PC-9 (cell line): ENCODE measurements at regions not wholly inside any gene's neighbourhood (a gene's known extent, or its start where the extent isn't known, plus 50 kb on each side); places are given as distances from the start of the nearest gene placed in this dataset.

Source experiments
- BruUV-seq: library from RNA; stranded (reverse); fragments of 400-500 nt; replicated peaks from 2 replicates; lab custom pipeline; 2021; lab: Mats Ljungman, UMichigan
- CTCF ChIA-PET: fragments of 300-600 bp; sonication (Branson Sonifier 250); formaldehyde crosslinking; loops from one replicate; lab custom pipeline; 2022; ENCODE audit warnings: antibody characterized with exemption; lab: Charles Lee
- POLR2A ChIA-PET: fragments of 300-600 bp; sonication (Branson Sonifier 250); formaldehyde crosslinking; loops from one replicate; lab custom pipeline; 2022; ENCODE audit warnings: antibody characterized with exemption; ENCODE audit not compliant: unreplicated experiment; lab: Charles Lee
- DNase-seq, 2 experiments: peaks; one replicate each; pipeline versions ENCODE4 v3.0.0 to v3.0.0-alpha.2; 2015 to 2022; ENCODE audit warnings: mixed read lengths in 1 of 2
- H2AFZ ChIP-seq: fragments of 200-600 bp; sonication (generic); 2 replicates; pipeline ENCODE4 v1.8.1; 2017; ENCODE audit warnings: antibody characterized with exemption
- H3F3A ChIP-seq: fragments of 200-600 bp; sonication (generic); 2 replicates; pipeline ENCODE4 v1.8.1; 2017; ENCODE audit warnings: antibody characterized with exemption, mild to moderate bottlenecking, low read depth; ENCODE audit not compliant: insufficient read depth
- H3K27ac ChIP-seq: fragments of 200-600 bp; sonication (generic); 2 replicates; pipeline ENCODE4 v1.6.1; 2016; ENCODE audit warnings: mixed run types
- H3K27me3 ChIP-seq: fragments of 200-600 bp; sonication (generic); 2 replicates; pipeline ENCODE4 v1.6.1; 2016; ENCODE audit warnings: low read depth, mixed run types; ENCODE audit not compliant: insufficient read depth
- H3K36me3 ChIP-seq: fragments of 200-600 bp; sonication (generic); 2 replicates; pipeline ENCODE4 v1.6.1; 2016; ENCODE audit warnings: low read depth, mixed run types
- H3K4me1 ChIP-seq: fragments of 200-600 bp; sonication (generic); replicated peaks from 2 replicates; pipeline ENCODE4 v1.6.1; 2016; ENCODE audit warnings: mixed run types; ENCODE audit not compliant: insufficient read depth
- H3K4me2 ChIP-seq: fragments of 200-600 bp; sonication (generic); 2 replicates; pipeline ENCODE4 v1.6.1; 2017; ENCODE audit warnings: mixed run types
- H3K4me3 ChIP-seq: fragments of 200-600 bp; sonication (generic); 2 replicates; pipeline ENCODE4 v1.6.1; 2016; ENCODE audit warnings: mixed run types
- H3K79me2 ChIP-seq: fragments of 200-600 bp; sonication (generic); 2 replicates; pipeline ENCODE4 v1.6.1; 2017; ENCODE audit warnings: low read depth, mixed run types
- H3K9me2 ChIP-seq: fragments of 200-600 bp; sonication (generic); 2 replicates; pipeline ENCODE4 v1.8.1; 2017; ENCODE audit warnings: mild to moderate bottlenecking; ENCODE audit not compliant: insufficient read depth
- H3K9me3 ChIP-seq: fragments of 200-600 bp; sonication (generic); 2 replicates; pipeline ENCODE4 v1.8.1; 2016; ENCODE audit warnings: low read depth; ENCODE audit not compliant: insufficient read depth
- H4K20me1 ChIP-seq: fragments of 200-600 bp; sonication (generic); 2 replicates; pipeline ENCODE4 v1.8.1; 2017; ENCODE audit not compliant: insufficient read depth
- EZH2 ChIP-seq: fragments of 200-600 bp; sonication (generic); IDR thresholded peaks from 2 replicates; pipeline ENCODE4 v1.8.0; 2017; ENCODE audit warnings: antibody characterized with exemption, low read depth
- intact Hi-C: fragments of 100-400 bp; cut with micrococcal nuclease; formaldehyde crosslinking; loops from one replicate; pipeline ENCODE4 v1.10.0; 2022; ENCODE audit not compliant: unreplicated experiment
- TF ChIP-seq, protein P1 (sequence below): fragments of 200-600 bp; sonication (generic); conservative IDR thresholded peaks from 2 replicates; pipeline ENCODE4 v1.6.1; 2017; ENCODE audit warnings: mixed run types, antibody characterized with exemption, mild to moderate bottlenecking, moderate library complexity

DNA sequence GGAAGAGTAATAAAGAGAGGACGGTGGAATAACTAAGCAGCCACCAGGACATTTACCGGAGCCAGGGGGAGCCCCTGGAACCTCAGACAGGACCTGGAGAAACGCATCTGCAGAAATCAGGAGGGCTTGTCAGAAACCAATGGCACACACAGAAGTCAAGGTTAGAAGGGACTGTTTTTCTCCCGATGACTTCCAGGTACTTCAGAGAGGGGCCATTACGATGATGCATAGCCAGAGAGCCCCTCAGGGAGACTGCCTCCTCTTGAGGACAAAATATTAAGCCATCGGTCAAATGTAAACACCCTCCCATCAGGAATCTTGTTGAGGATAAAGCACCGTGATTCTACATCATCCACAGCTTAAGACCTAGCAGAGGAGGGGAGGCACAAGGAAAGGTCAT, 333.6 kb upstream of the CDH5 start:
- POLR2A ChIA-PET: no interaction called here
- H3F3A ChIP-seq: no peaks in the 10 kb centered on the region
- H3K4me3 ChIP-seq: no peak overlapping the region
- intact Hi-C loops: no loop called here
- H3K36me3 ChIP-seq: no peaks in the 10 kb centered on the region
- no peak for DNase-seq
- H3K79me2 ChIP-seq: no peaks in the 10 kb centered on the region
- no peaks in the 10 kb centered on the region for H3K9me3 ChIP-seq
- TF ChIP-seq, protein P1, sequence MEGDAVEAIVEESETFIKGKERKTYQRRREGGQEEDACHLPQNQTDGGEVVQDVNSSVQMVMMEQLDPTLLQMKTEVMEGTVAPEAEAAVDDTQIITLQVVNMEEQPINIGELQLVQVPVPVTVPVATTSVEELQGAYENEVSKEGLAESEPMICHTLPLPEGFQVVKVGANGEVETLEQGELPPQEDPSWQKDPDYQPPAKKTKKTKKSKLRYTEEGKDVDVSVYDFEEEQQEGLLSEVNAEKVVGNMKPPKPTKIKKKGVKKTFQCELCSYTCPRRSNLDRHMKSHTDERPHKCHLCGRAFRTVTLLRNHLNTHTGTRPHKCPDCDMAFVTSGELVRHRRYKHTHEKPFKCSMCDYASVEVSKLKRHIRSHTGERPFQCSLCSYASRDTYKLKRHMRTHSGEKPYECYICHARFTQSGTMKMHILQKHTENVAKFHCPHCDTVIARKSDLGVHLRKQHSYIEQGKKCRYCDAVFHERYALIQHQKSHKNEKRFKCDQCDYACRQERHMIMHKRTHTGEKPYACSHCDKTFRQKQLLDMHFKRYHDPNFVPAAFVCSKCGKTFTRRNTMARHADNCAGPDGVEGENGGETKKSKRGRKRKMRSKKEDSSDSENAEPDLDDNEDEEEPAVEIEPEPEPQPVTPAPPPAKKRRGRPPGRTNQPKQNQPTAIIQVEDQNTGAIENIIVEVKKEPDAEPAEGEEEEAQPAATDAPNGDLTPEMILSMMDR: no peak
- no peak for TF ChIP-seq EZH2
- no peak overlapping the region for H3K27ac ChIP-seq
- H2AFZ ChIP-seq: no peak overlapping the region
- H3K4me1 ChIP-seq: no peaks in the 10 kb centered on the region
- no peak overlapping the region for H3K4me2 ChIP-seq
- BruUV-seq: no TSS peak
- H3K9me2 ChIP-seq: no peaks in the 10 kb centered on the region
- H4K20me1 ChIP-seq: no peaks in the 10 kb centered on the region
- 0 out of 2 replicates have a peak, but pooled peaks cover 4% of the 10 kb centered on the region for H3K27me3 ChIP-seq
- CTCF ChIA-PET: no interaction called here

DNA sequence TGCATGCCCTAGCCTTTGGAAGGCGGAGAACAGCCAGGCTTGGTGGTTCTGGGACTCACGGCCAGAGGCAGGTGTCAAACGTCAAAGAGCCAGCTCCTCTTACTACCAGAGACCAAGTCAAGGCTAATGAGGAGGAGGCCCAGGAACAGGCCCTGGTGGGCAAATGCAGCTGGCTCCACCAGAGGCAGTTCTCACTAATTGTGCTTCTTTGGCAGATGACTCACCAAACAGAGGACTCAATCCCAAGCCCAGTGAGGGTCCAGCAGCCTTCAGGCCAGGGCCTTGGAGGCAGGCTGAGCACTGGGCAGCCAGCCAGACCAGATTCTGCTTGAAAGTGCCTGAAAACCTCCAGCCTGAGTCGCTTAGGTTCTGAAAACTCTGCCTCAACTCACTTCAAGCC, 336.5 kb upstream of the CDH5 start:
- no peak overlapping the region for H2AFZ ChIP-seq
- no peak overlapping the region for H3K4me3 ChIP-seq
- H3F3A ChIP-seq: no peaks in the 10 kb centered on the region
- no peak overlapping the region for H3K4me2 ChIP-seq
- 0 out of 2 replicates have a peak, but pooled peaks cover 4% of the 10 kb centered on the region for H3K27me3 ChIP-seq
- ChIA-PET POLR2A (no interaction called here), CTCF (no interaction called here)
- BruUV-seq: no TSS peak
- TF ChIP-seq, protein P1: no peak
- TF ChIP-seq EZH2: no peak
- H3K9me3 ChIP-seq: no peaks in the 10 kb centered on the region
- H3K79me2 ChIP-seq: no peaks in the 10 kb centered on the region
- no peak for DNase-seq
- H3K27ac ChIP-seq: no peak overlapping the region
- H3K4me1 ChIP-seq: no peaks in the 10 kb centered on the region
- no peaks in the 10 kb centered on the region for H4K20me1 ChIP-seq
- H3K9me2 ChIP-seq: no peaks in the 10 kb centered on the region
- H3K36me3 ChIP-seq: no peaks in the 10 kb centered on the region
- intact Hi-C loops: no loop called here

DNA sequence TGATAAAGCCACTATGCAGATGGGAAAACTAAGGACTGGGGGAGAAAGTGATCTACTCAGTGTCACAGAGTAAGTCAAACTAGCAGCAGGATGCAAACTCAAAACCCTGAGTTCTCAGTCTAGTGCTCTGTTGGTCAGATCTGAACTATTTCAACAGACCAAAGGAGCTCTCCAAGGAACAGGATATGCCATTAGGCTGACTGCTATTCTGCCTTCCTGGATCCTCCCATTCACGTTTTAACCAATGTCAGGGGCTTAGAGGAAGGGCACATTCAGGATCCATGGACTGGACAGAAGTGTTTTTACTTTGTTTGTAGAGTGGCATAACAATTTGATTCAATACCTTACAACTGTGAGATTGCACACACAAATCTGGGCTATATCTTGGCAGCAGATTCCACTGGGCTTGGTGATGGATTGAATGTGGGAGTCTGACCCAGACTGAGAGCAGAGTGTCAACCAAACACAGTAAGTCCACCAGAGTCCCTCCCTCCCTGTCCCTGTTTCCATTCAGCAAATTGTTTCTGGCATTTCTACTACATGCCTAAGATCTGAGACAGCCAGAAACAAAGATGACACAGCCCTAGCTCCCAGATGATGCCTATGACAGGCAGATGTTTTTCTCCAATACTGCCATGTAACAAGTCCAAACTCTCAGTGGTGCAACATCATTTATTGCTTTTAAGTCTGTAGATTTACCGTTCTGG, 337.8 kb upstream of the CDH5 start:
- BruUV-seq: no TSS peak
- no peak overlapping the region for H3K4me3 ChIP-seq
- POLR2A ChIA-PET: no interaction called here
- H3K79me2 ChIP-seq: no peaks in the 10 kb centered on the region
- H4K20me1 ChIP-seq: no peaks in the 10 kb centered on the region
- H3F3A ChIP-seq: no peaks in the 10 kb centered on the region
- no peaks in the 10 kb centered on the region for H3K4me1 ChIP-seq
- no peak overlapping the region for H3K27ac ChIP-seq
- DNase-seq: no peak
- TF ChIP-seq EZH2: no peak
- TF ChIP-seq, protein P1: no peak
- intact Hi-C loops: no loop called here
- H3K36me3 ChIP-seq: no peaks in the 10 kb centered on the region
- CTCF ChIA-PET: no interaction called here
- no peaks in the 10 kb centered on the region for H3K9me2 ChIP-seq
- H3K9me3 ChIP-seq: no peaks in the 10 kb centered on the region
- H3K4me2 ChIP-seq: no peak overlapping the region
- H2AFZ ChIP-seq: no peak overlapping the region
- H3K27me3 ChIP-seq: 0 out of 2 replicates have a peak, but pooled peaks cover 4% of the 10 kb centered on the region
